MM.1S (cell line): ENCODE measurements at regions not wholly inside any gene's neighbourhood (a gene's known extent, or its start where the extent isn't known, plus 50 kb on each side); places are given as distances from the start of the nearest gene placed in this dataset.

Experiments used
- DNase-seq: peaks from one replicate; pipeline ENCODE4 v3.0.0-alpha.2; 2015
- H2AFZ ChIP-seq: fragments of 300-600 bp; sonication (generic); 2 replicates; pipeline ENCODE4 v1.6.0; 2016; ENCODE audit warnings: antibody characterized with exemption, low read length
- H3F3A ChIP-seq: fragments of 300-600 bp; sonication (generic); 2 replicates; pipeline ENCODE4 v1.6.1; 2016; ENCODE audit warnings: mild to moderate bottlenecking, antibody characterized with exemption, low read length, moderate library complexity, mixed read lengths; ENCODE audit not compliant: insufficient read depth
- H3K27ac ChIP-seq: fragments of 300-600 bp; sonication (generic); 2 replicates; pipeline ENCODE4 v1.5.1; 2016; ENCODE audit warnings: mild to moderate bottlenecking, low read length
- H3K27me3 ChIP-seq: fragments of 300-600 bp; sonication (generic); replicated peaks from 2 replicates; pipeline ENCODE4 v1.6.0; 2016; ENCODE audit warnings: low read length; ENCODE audit not compliant: insufficient read depth
- H3K36me3 ChIP-seq: fragments of 300-600 bp; sonication (generic); replicated peaks from 2 replicates; pipeline ENCODE4 v1.6.1; 2016; ENCODE audit warnings: mild to moderate bottlenecking, low read length, mixed read lengths; ENCODE audit not compliant: insufficient read depth
- H3K4me1 ChIP-seq: fragments of 300-600 bp; sonication (generic); 2 replicates; pipeline ENCODE4 v1.6.1; 2016; ENCODE audit warnings: low read length, mixed read lengths
- H3K4me2 ChIP-seq: fragments of 300-600 bp; sonication (generic); 2 replicates; pipeline ENCODE4 v1.6.0; 2016; ENCODE audit warnings: low read depth, low read length
- H3K4me3 ChIP-seq: fragments of 300-600 bp; sonication (generic); 2 replicates; pipeline ENCODE4 v1.5.1; 2016; ENCODE audit warnings: low read length, mixed read lengths
- H3K79me2 ChIP-seq: fragments of 300-600 bp; sonication (generic); 2 replicates; pipeline ENCODE4 v1.6.1; 2016; ENCODE audit warnings: mixed run types, low read length, mixed read lengths
- H3K9ac ChIP-seq: fragments of 300-600 bp; sonication (generic); 2 replicates; pipeline ENCODE4 v1.6.1; 2016; ENCODE audit warnings: low read length, mixed read lengths
- H3K9me2 ChIP-seq: fragments of 300-600 bp; sonication (generic); replicated peaks from 2 replicates; pipeline ENCODE4 v1.6.1; 2016; ENCODE audit warnings: mild to moderate bottlenecking, low read length, mixed read lengths; ENCODE audit not compliant: insufficient read depth
- H3K9me3 ChIP-seq: fragments of 300-600 bp; sonication (generic); replicated peaks from 2 replicates; pipeline ENCODE4 v1.6.1; 2016; ENCODE audit warnings: mild to moderate bottlenecking, low read length, mixed read lengths; ENCODE audit not compliant: insufficient read depth
- H4K20me1 ChIP-seq: fragments of 300-600 bp; sonication (generic); 2 replicates; pipeline ENCODE4 v1.6.1; 2016; ENCODE audit warnings: mild to moderate bottlenecking, low read length, moderate library complexity, mixed read lengths; ENCODE audit not compliant: insufficient read depth
- EZH2 ChIP-seq: fragments of 300-600 bp; sonication (generic); optimal IDR thresholded peaks from 2 replicates; pipeline ENCODE3; 2017; ENCODE audit warnings: low read depth, mild to moderate bottlenecking, antibody characterized with exemption, low read length, mixed read lengths
- EZH2phosphoT487 ChIP-seq: fragments of 300-600 bp; sonication (generic); IDR thresholded peaks from 2 replicates; pipeline ENCODE4 v1.6.1; 2018; ENCODE audit warnings: antibody characterized with exemption, low read length
- TF ChIP-seq, protein P1 (sequence below): fragments of 300-600 bp; sonication (generic); IDR thresholded peaks from 2 replicates; pipeline ENCODE4 v1.5.1; 2016; ENCODE audit warnings: antibody characterized with exemption, low read length, mixed read lengths

DNA sequence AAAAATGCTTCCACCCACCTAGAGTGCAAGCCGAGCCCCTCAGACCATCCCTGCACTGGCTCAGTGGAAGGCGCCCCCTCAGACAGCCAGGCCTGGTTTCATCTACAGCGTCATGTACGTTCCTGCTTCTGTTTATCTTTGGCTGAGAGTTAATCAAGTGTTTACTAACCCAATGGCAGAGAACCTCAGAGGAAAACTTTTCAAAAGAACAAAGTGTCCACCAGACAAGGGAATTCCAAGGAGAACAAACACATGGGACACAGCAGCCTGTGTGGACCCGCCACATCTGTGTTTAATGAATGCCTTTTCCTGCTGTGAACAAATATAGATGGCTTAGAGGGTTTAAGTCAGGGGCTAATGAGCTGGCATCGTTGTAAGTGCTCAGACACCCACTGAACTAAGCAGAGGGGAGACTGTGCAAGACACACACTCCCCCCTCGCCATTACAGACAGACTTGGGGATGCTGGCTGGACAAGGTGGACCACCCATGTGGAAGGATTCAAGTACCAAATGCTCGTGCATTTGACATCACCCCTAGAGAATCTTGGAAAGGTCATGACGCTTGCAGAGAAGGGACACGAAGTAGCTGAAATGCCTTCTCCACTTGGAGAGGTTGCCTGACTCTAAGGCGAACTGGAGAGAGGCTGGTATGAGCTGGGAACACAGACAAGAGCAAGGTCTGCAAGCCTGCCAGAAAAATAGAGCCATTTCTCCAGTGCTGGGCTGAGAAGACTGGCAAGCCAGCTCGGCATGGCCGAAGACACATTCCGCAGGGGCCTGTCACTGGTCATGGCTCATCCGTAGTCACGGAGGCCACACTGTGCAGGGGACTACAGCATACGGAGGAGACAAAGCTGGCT lies 53.5 kb upstream of the NXT1 start:
- Histone ChIP-seq H3K4me1 (no peaks in the 10 kb centered on the region), H2AFZ (no peak overlapping the region), H3K79me2 (no peaks in the 10 kb centered on the region), H3K4me3 (no peak overlapping the region), H3K9me2 (no peaks in the 10 kb centered on the region), H3K36me3 (no peaks in the 10 kb centered on the region), H3K4me2 (no peak overlapping the region), H3F3A (no peaks in the 10 kb centered on the region), H3K27ac (no peak overlapping the region), H3K9ac (no peak overlapping the region), H4K20me1 (no peaks in the 10 kb centered on the region), H3K9me3 (no peaks in the 10 kb centered on the region), H3K27me3 (no peaks in the 10 kb centered on the region)
- TF ChIP-seq EZH2phosphoT487 (no peak), EZH2 (no peak)
- TF ChIP-seq, protein P1, sequence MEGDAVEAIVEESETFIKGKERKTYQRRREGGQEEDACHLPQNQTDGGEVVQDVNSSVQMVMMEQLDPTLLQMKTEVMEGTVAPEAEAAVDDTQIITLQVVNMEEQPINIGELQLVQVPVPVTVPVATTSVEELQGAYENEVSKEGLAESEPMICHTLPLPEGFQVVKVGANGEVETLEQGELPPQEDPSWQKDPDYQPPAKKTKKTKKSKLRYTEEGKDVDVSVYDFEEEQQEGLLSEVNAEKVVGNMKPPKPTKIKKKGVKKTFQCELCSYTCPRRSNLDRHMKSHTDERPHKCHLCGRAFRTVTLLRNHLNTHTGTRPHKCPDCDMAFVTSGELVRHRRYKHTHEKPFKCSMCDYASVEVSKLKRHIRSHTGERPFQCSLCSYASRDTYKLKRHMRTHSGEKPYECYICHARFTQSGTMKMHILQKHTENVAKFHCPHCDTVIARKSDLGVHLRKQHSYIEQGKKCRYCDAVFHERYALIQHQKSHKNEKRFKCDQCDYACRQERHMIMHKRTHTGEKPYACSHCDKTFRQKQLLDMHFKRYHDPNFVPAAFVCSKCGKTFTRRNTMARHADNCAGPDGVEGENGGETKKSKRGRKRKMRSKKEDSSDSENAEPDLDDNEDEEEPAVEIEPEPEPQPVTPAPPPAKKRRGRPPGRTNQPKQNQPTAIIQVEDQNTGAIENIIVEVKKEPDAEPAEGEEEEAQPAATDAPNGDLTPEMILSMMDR, result no peak
- DNase-seq, result no peak

DNA sequence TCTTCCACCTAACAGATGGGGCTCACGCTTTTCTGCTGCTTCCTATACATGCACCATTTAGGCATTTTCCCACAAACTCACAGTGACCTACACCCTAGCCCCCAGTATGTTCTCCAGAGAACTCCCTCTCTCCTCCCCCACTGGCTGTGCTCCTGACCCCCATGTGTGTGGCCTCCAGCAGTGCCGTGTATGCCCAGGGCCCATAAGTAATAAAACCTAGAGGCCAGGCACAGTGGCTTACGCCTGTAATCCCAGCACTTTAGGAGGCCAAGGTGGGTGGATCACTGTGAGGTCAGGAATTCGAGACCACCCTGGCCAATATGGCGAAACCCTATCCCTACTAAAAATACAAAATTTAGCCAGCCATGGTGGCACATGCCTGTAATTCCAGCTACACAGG lies 54.7 kb upstream of the NXT1 start:
- Histone ChIP-seq H4K20me1 (no peaks in the 10 kb centered on the region), H3K9me2 (no peaks in the 10 kb centered on the region), H3K4me1 (no peaks in the 10 kb centered on the region), H3K27ac (no peak overlapping the region), H3K36me3 (no peaks in the 10 kb centered on the region), H3K9ac (no peak overlapping the region), H3K4me2 (no peak overlapping the region), H3K79me2 (no peaks in the 10 kb centered on the region), H3K27me3 (no peaks in the 10 kb centered on the region), H3K4me3 (no peak overlapping the region), H2AFZ (no peak overlapping the region), H3K9me3 (no peaks in the 10 kb centered on the region), H3F3A (no peaks in the 10 kb centered on the region)
- TF ChIP-seq EZH2phosphoT487 (no peak), EZH2 (no peak)
- TF ChIP-seq, protein P1, result no peak
- DNase-seq, result no peak

DNA sequence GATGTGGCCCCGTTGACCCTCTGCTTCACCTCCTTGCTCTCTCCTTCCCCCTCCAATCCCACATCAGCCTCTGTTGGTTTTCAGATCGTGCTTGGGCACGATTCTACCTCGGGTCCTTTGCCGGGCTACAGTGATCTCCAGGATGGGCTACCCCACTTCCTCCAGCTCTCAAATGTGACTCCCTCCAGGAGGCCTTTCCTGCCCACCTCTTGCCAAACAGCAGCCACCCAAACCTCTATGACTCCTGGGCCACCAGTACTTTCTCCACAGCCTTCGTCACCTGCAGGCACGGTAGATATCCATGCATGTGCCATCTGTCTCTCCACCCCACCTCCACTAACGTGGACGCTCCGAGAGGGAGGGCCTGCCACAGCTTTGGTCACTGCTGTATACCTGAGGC lies 55.9 kb upstream of the NXT1 start:
- Histone ChIP-seq H3K9me3 (no peaks in the 10 kb centered on the region), H3K9ac (no peak overlapping the region), H3K4me2 (no peak overlapping the region), H3K4me1 (no peaks in the 10 kb centered on the region), H3K4me3 (no peak overlapping the region), H3K36me3 (no peaks in the 10 kb centered on the region), H3K27ac (no peak overlapping the region), H3F3A (no peaks in the 10 kb centered on the region), H3K9me2 (no peaks in the 10 kb centered on the region), H4K20me1 (no peaks in the 10 kb centered on the region), H3K79me2 (no peaks in the 10 kb centered on the region), H2AFZ (no peak overlapping the region), H3K27me3 (no peaks in the 10 kb centered on the region)
- DNase-seq, result no peak
- no peak for TF ChIP-seq EZH2
- TF ChIP-seq, protein P1, result no peak
- no peak for TF ChIP-seq EZH2phosphoT487
